ENCODE measurements at regions not wholly inside any gene's neighbourhood (a gene's known extent, or its start where the extent isn't known, plus 50 kb on each side); places are given as distances from the start of the nearest gene placed in this dataset.

DNA sequence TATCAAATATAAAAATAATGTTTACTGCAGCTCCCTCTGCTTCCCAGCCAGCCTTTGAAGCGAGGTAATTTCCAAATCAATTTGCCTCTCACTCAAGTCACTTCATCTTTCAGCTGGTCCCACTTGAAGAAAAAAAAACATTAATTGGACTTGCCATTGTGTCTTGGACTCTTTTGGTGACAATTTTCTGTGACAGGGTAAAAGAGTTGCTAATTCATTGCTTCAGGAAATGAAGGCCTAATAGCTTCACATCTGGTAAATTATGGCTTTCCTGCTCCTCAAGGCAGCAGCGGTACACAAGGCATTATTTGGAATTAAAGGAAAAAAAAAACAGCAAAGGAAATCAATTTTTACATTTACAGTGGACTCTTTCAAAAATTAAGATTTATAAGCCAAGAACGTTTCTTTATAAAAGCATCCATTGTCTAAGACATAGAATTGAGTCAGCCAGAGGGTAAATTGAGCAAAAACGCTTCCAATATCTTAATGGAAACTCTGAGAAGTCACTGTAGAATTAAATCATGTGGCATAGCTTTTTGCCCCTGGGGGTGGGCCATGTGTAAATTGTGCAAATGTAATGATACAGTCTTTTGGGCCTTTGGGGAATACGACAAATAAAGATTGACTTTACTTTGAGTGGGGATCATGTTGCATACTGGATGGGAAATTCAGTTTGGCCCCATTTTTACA, 102.5 kb downstream of the LYPLAL1 start:
- DNase-seq (ENCODE audit: low spot score) = no peak

DNA sequence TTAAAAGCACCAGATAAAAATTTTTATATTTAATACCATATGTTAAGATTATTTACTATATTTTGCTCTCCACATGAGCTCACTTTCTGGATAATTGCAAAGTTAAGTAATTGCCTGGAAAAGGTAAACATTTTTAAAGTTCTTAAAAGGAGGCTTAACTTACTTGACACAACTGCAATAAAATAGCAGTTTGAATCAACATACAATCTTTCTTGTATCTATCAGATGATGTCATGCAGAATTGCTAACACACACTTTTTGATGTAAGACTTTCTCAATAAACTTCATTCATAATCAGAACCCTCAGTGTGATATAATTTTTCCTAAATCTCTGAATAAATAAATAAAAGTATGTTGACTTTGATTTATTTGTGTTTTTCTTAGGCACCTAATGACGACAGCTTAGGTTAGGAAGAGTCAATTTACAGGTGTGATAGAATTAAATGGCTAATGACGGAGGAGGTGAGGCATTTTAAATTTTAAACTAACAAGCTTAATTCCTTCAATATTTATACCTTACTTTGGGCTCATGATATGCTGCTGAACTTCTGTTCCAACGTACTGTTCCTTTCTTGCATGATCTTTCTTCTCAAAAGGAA, 99.5 kb downstream of the LYPLAL1 start:
- no peak for DNase-seq (ENCODE audit: low spot score)

DNA sequence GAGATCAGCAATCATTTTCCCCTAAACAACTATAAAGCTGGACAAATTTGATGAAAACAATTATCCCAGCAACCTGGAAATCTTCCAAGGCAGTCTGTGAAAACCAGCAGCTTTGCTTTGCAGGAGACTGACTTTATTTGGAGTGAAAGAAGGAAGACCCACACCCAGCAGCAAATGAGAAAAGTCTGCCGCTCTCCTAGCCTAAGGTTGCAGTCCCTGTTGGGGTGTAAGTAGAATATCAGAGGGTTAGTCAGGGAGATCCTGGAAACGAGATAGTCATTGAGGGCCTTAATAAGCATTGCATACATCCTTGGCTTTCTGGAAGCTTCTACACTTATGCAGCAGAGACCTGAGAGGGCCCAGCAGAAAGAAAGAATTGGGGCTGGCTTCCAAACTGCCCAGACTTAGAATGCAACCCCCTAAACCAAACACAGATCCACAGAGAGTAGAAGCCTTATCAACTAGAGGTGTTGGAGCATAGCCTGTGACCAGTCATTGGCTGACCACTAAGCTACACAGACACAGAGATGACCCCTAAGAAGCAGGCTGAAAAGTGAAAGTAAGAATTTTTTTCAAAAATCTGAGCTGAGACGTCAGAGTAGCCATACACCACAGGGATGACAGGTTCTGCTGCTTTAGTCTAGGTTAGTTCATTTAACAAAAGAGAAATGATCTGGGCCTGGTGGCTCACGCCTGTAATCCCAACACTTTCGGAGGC, 98.3 kb downstream of the LYPLAL1 start:
- no peak for DNase-seq (ENCODE audit: low spot score)

DNA sequence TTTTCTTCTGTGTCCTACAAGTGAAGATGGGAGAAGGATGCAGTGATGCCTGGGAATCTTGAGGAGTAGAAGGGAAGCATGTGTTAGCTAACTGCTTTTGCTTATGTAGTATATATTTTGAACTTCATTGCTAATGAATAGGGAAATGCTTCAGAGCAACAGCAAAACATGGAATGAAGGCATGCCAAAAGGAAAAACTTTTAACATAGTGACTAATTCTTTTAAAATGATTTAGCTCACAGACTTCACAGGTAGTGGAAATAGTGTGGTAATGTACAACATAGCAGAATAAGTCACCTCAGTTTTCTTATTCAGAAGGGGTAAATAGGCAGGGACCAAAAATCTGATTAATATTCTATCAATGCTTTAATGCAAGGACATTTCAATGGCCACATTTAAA, 95.5 kb downstream of the LYPLAL1 start:
- DNase-seq (ENCODE audit: low spot score) = no peak

DNA sequence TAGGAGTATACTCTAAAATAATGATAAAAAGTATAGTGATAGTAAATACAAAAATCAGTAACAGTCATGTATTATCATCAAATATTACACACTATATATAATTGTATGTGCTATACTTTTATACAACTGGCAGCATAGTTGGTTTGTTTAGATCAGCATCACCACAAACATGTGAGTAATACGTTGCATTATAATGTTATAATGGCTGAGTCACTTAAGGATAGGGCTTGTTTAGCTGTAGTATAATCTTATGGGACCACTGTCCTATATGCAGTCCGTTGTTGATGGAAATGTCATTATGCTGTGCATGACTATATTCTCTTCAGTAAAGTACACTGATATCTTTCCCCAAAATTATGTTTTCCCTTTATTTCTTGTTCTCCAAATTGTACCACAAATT, 92.8 kb downstream of the LYPLAL1 start:
- DNase-seq (ENCODE audit: low spot score) = no peak

DNA sequence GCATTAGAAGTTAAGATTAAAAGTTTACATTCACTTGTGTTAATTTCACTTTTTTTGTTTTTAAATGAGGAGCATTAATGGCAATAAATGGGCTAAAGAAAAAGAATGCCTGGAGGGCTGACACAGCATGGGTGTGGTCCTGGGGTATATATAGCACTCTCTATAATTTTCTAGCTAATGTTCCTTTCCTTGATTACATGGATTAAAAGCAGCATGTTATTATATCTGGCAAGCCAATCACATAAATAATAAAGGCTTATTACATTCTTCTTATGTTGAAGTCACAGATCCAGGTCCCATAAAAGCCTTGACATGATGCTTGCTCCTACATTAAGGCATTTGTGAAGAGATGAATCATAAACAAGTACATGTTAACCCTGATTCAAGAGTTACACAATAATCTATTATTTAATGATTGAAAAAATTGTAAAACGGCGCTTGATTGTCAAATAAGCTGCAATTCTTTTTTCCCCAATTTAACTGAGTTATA, 91.4 kb downstream of the LYPLAL1 start:
- DNase-seq (ENCODE audit: low spot score) = no peak

DNA sequence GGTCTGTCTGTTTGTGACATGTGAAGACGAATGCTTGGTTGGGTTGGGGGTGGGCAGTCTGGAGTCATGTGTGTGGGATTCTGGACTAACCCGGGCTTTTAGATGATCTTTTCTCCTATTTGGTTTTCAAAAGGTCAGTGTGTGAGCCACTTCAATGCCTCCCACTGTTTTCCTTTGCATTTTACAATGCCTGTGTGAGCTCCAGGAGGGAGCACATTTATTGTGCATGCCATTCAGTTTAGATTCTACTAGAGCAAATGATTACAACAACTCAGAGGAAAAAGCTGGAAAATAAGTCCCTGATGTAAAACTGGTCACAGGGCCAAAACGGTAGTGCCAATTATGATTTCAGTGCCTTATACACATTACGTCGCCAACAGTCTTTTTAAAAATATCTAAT, 90.9 kb downstream of the LYPLAL1 start:
- no peak for DNase-seq (ENCODE audit: low spot score)

Measured in ecto neural progenitor cell (in vitro differentiated cells).